GM21447 (cell line): ENCODE measurements at regions not wholly inside any gene's neighbourhood (a gene's known extent, or its start where the extent isn't known, plus 50 kb on each side); places are given as distances from the start of the nearest gene placed in this dataset.
A peak's percentile ranks its signal among the peaks of the same experiment; 100 is the strongest.
"Not testable (repeated sequence)": the region's sequence is repeated elsewhere in the genome, so short reads cannot be mapped to it uniquely, and the experiment has no call there.

Experiments
- ATAC-seq: cut with Tn5 transposase; IDR thresholded peaks from one replicate; pipeline ENCODE4 v1.9.1; 2021; ENCODE audit not compliant: unreplicated experiment

- ATAC-seq = no peak
These were observed 61.6 kb upstream of the GBE1 start for GRCh38 chr3:81823086-81823485.

GRCh38 chr3:81816473-81817250 lies 55.2 kb upstream of the GBE1 start:
- peak; percentile 98 for ATAC-seq

GRCh38 chr3:81812098-81812497 lies 50.7 kb upstream of the GBE1 start:
- ATAC-seq = not testable (repeated sequence)
